ENCODE measurements at regions not wholly inside any gene's neighbourhood (a gene's known extent, or its start where the extent isn't known, plus 50 kb on each side); places are given as distances from the start of the nearest gene placed in this dataset.

DNA sequence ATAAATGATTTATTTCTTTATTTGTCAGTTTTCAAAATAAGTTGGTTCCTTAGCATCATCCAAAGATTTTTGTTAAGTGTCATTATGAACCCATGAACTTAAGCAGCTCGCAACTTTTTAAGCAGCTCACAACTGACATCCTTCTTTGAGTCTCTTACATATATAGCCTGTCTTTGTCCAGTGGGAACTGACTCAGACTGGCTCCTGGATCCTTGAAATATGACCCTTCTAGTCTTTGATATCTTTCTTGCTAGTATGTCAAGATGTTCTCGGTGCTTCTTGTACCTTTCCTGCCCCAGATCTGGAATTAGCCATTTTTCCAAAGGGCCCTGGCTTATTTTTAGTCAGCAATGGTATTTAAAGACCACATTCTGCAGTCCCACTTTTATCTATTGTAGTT is 53.9 kb upstream of the ARID5B start:
- TF ChIP-seq EZH2 (IDR thresholded peaks at IDR 0.05) (no peak), POLR2AphosphoS5 (IDR thresholded peaks at IDR 0.05; ENCODE audit: borderline replicate concordance, low read depth, low read length) (no peak)
